ENCODE measurements at regions not wholly inside any gene's neighbourhood (a gene's known extent, or its start where the extent isn't known, plus 50 kb on each side); places are given as distances from the start of the nearest gene placed in this dataset.

DNA sequence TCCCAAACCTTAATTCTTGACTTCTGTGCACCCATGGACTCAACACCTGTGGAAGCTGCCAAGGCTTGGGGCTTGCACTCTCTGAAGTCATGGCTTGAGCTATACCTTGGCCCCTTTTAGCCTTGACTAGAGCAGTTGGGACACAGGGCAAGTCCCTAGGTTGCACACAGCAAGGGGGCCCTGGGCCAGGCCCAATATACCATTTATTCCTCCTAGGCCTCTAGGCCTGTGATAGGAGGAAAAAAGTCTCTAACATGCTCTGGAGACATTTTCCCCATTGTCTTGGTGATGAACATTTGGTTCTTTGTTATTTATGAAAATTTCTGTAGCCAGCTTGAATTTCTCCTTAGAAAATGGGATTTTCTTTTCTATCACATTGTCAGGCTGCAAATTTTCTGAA lies 186.1 kb downstream of the SEMA6D start:
- TF ChIP-seq, protein P1, sequence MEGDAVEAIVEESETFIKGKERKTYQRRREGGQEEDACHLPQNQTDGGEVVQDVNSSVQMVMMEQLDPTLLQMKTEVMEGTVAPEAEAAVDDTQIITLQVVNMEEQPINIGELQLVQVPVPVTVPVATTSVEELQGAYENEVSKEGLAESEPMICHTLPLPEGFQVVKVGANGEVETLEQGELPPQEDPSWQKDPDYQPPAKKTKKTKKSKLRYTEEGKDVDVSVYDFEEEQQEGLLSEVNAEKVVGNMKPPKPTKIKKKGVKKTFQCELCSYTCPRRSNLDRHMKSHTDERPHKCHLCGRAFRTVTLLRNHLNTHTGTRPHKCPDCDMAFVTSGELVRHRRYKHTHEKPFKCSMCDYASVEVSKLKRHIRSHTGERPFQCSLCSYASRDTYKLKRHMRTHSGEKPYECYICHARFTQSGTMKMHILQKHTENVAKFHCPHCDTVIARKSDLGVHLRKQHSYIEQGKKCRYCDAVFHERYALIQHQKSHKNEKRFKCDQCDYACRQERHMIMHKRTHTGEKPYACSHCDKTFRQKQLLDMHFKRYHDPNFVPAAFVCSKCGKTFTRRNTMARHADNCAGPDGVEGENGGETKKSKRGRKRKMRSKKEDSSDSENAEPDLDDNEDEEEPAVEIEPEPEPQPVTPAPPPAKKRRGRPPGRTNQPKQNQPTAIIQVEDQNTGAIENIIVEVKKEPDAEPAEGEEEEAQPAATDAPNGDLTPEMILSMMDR (IDR thresholded peaks at IDR 0.05) = no peak
- TF ChIP-seq ZFX (IDR thresholded peaks at IDR 0.05; ENCODE audit: borderline replicate concordance) = no peak

Measured in 22Rv1 (cell line).